DND-41 (cell line): ENCODE measurements at regions not wholly inside any gene's neighbourhood (a gene's known extent, or its start where the extent isn't known, plus 50 kb on each side); places are given as distances from the start of the nearest gene placed in this dataset.

ENCODE experiments used
- ATAC-seq: fragments of 200-7000 bp; cut with Tn5 transposase; 3 replicates; pipeline ENCODE4 v1.9.1; 2021; ENCODE audit warnings: low read depth; ENCODE audit not compliant: insufficient read depth
- DNase-seq: peaks from one replicate; pipeline ENCODE4 v3.0.0-alpha.2; 2020
- H2AFZ ChIP-seq: 2 replicates; pipeline ENCODE4 v1.6.0; 2012; ENCODE audit warnings: low read depth, low read length
- H3K27ac ChIP-seq: 2 replicates; pipeline ENCODE4 v1.5.1; 2012; ENCODE audit warnings: low read length, inconsistent platforms
- H3K27me3 ChIP-seq: fragments of 200-600 bp; sonication (generic); 2 replicates; pipeline ENCODE4 v1.6.0; 2012; ENCODE audit warnings: low read length, mild to moderate bottlenecking, inconsistent platforms; ENCODE audit not compliant: insufficient read depth, poor library complexity
- H3K36me3 ChIP-seq: 2 replicates; pipeline ENCODE4 v1.5.1; 2012; ENCODE audit warnings: low read length, inconsistent platforms; ENCODE audit not compliant: insufficient read depth
- H3K4me1 ChIP-seq: 2 replicates; pipeline ENCODE4 v1.5.1; 2012; ENCODE audit warnings: mild to moderate bottlenecking, low read length; ENCODE audit not compliant: insufficient read depth
- H3K4me2 ChIP-seq: 2 replicates; pipeline ENCODE4 v1.6.0; 2012; ENCODE audit warnings: mild to moderate bottlenecking, moderate library complexity, low read length, inconsistent platforms; ENCODE audit not compliant: insufficient read depth
- H3K4me3 ChIP-seq, 2 experiments: fragments of 200-600 bp in 1 of 2; shearing (Covaris generic) in 1 of 2; 2 replicates each; pipeline ENCODE4 v1.5.1; 2012 to 2016; ENCODE audit warnings: inconsistent platforms in 2 of 2, low read length in 2 of 2, mild to moderate bottlenecking in 2 of 2, low read depth in 1 of 2, moderate library complexity in 1 of 2
- H3K79me2 ChIP-seq: 2 replicates; pipeline ENCODE4 v1.6.0; 2012; ENCODE audit warnings: low read length, inconsistent platforms; ENCODE audit not compliant: insufficient read depth
- H3K9ac ChIP-seq: 2 replicates; pipeline ENCODE4 v1.6.0; 2012; ENCODE audit warnings: low read depth, mild to moderate bottlenecking, inconsistent platforms, low read length, moderate library complexity
- H3K9me3 ChIP-seq: 2 replicates; pipeline ENCODE4 v1.5.1; 2012; ENCODE audit warnings: low read length, moderate library complexity, mild to moderate bottlenecking, inconsistent platforms; ENCODE audit not compliant: insufficient read depth, severe bottlenecking
- H4K20me1 ChIP-seq: 2 replicates; pipeline ENCODE4 v1.6.0; 2012; ENCODE audit warnings: low read length; ENCODE audit not compliant: insufficient read depth
- EZH2 ChIP-seq: IDR thresholded peaks from 3 replicates; pipeline ENCODE4 v1.6.1; 2012; ENCODE audit warnings: borderline replicate concordance, low read depth, mild to moderate bottlenecking, moderate library complexity, low read length, inconsistent platforms; ENCODE audit not compliant: severe bottlenecking
- TF ChIP-seq, protein P1 (sequence below): IDR thresholded peaks from 2 replicates; pipeline ENCODE4 v1.5.1; 2012; ENCODE audit warnings: borderline replicate concordance, low read length, moderate library complexity, mild to moderate bottlenecking; ENCODE audit not compliant: poor library complexity, severe bottlenecking; ENCODE audit errors: extremely low read depth

- H3K4me2 ChIP-seq = no peak overlapping the region
- no peaks in the 10 kb centered on the region for H3K4me1 ChIP-seq
- H3K9me3 ChIP-seq = no peaks in the 10 kb centered on the region
- DNase-seq = no peak
- no peaks in the 10 kb centered on the region for H4K20me1 ChIP-seq
- H3K27ac ChIP-seq = no peak overlapping the region
- no peaks in the 10 kb centered on the region for H3K79me2 ChIP-seq
- no peaks in the 10 kb centered on the region for H3K27me3 ChIP-seq
- no peak overlapping the region for H3K9ac ChIP-seq
- no peak overlapping the region for H2AFZ ChIP-seq
- ATAC-seq = no peak
- no peaks in the 10 kb centered on the region for H3K36me3 ChIP-seq
- TF ChIP-seq EZH2 = no peak
- TF ChIP-seq, protein P1, sequence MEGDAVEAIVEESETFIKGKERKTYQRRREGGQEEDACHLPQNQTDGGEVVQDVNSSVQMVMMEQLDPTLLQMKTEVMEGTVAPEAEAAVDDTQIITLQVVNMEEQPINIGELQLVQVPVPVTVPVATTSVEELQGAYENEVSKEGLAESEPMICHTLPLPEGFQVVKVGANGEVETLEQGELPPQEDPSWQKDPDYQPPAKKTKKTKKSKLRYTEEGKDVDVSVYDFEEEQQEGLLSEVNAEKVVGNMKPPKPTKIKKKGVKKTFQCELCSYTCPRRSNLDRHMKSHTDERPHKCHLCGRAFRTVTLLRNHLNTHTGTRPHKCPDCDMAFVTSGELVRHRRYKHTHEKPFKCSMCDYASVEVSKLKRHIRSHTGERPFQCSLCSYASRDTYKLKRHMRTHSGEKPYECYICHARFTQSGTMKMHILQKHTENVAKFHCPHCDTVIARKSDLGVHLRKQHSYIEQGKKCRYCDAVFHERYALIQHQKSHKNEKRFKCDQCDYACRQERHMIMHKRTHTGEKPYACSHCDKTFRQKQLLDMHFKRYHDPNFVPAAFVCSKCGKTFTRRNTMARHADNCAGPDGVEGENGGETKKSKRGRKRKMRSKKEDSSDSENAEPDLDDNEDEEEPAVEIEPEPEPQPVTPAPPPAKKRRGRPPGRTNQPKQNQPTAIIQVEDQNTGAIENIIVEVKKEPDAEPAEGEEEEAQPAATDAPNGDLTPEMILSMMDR = no peak
- H3K4me3 ChIP-seq = no peak overlapping the region
Observed at GRCh38 chr5:89281766-89282553, 399.0 kb upstream of the MEF2C start.

DNA sequence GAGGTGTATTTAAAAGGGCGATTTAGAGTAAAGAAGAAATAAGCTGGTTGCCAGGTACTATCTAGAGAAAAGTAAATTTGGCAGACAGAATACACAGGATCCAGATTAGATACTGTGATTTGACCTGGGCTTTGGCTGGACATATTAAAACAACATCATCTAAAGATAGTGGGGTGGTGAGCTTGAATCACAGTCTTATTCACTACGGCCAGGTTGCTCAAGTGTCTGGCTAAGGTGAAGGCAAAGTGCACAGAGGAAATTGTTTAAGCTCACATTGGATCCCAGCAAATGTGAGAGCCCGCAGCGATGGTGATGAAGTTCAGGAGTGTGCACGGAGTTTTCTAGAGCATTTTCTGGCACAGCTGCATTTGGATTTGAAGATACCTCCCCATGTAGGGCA lies 398.2 kb upstream of the MEF2C start:
- ATAC-seq = no peak
- Histone ChIP-seq H3K4me3 (no peak overlapping the region), H3K27ac (no peak overlapping the region), H3K4me1 (no peaks in the 10 kb centered on the region), H3K4me2 (no peak overlapping the region), H3K27me3 (no peaks in the 10 kb centered on the region), H3K79me2 (no peaks in the 10 kb centered on the region), H4K20me1 (no peaks in the 10 kb centered on the region), H3K36me3 (no peaks in the 10 kb centered on the region), H3K9ac (no peak overlapping the region), H3K9me3 (no peaks in the 10 kb centered on the region), H2AFZ (no peak overlapping the region)
- DNase-seq = no peak
- TF ChIP-seq, protein P1 = no peak
- TF ChIP-seq EZH2 = no peak

DNA sequence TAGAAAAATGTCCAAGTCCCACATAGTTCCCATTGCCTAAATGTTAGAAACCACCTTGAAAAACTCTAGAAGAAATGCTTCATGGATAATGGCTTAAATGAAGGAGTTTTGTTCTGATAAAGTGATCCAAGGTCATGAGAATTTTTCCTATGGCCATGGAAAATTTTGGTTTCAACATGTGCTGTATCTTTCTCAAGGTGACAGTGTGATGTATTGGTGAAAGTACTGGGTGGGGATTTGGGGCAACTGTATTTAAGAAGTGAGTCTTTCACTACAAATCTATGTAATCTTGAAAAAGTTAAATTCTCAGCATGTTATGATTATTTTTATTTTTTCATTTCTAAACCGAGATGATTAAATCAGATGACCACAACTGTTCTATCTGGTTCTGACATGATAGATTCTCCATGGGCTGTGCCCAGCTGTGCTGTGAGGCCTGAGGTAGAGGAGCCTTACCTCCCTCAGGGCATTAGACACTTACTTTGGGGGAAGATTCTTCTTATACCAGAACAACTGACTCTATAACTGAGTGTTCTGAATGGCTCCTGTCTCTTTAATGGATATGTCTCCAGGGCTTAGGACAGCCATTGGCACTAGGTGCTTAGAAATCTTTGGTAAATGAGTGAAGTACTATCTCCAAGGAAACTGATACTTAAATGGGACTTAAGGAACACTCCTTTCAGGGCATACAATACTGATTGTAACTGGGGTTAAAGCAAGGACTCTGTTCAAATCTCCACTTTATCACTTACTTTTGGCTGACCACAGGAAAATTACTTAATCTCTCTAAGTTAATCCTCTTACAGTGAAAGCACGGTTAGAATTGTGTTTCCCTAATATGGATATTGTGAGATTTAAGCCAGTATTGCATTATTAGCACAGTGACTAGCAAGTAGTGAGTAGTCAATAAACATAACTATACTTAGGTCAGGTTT lies 397.4 kb upstream of the MEF2C start:
- H3K4me2 ChIP-seq = no peak overlapping the region
- no peak overlapping the region for H3K9ac ChIP-seq
- H3K9me3 ChIP-seq = no peaks in the 10 kb centered on the region
- H3K79me2 ChIP-seq = no peaks in the 10 kb centered on the region
- no peak for TF ChIP-seq EZH2
- TF ChIP-seq, protein P1 = no peak
- no peak overlapping the region for H3K4me3 ChIP-seq
- H3K36me3 ChIP-seq = no peaks in the 10 kb centered on the region
- H3K27ac ChIP-seq = no peak overlapping the region
- H3K4me1 ChIP-seq = no peaks in the 10 kb centered on the region
- H2AFZ ChIP-seq = no peak overlapping the region
- ATAC-seq (no peak), DNase-seq (no peak)
- H4K20me1 ChIP-seq = no peaks in the 10 kb centered on the region
- no peaks in the 10 kb centered on the region for H3K27me3 ChIP-seq
